PC-9 (cell line): ENCODE measurements at regions not wholly inside any gene's neighbourhood (a gene's known extent, or its start where the extent isn't known, plus 50 kb on each side); places are given as distances from the start of the nearest gene placed in this dataset.

Experiments
- BruUV-seq: library from RNA; stranded (reverse); fragments of 400-500 nt; replicated peaks from 2 replicates; lab custom pipeline; 2021; lab: Mats Ljungman, UMichigan
- CTCF ChIA-PET: fragments of 300-600 bp; sonication (Branson Sonifier 250); formaldehyde crosslinking; loops from one replicate; lab custom pipeline; 2022; ENCODE audit warnings: antibody characterized with exemption; lab: Charles Lee
- POLR2A ChIA-PET: fragments of 300-600 bp; sonication (Branson Sonifier 250); formaldehyde crosslinking; loops from one replicate; lab custom pipeline; 2022; ENCODE audit warnings: antibody characterized with exemption; ENCODE audit not compliant: unreplicated experiment; lab: Charles Lee
- DNase-seq, 2 experiments: peaks; one replicate each; pipeline versions ENCODE4 v3.0.0 to v3.0.0-alpha.2; 2015 to 2022; ENCODE audit warnings: mixed read lengths in 1 of 2
- H2AFZ ChIP-seq: fragments of 200-600 bp; sonication (generic); 2 replicates; pipeline ENCODE4 v1.8.1; 2017; ENCODE audit warnings: antibody characterized with exemption
- H3F3A ChIP-seq: fragments of 200-600 bp; sonication (generic); 2 replicates; pipeline ENCODE4 v1.8.1; 2017; ENCODE audit warnings: antibody characterized with exemption, mild to moderate bottlenecking, low read depth; ENCODE audit not compliant: insufficient read depth
- H3K27ac ChIP-seq: fragments of 200-600 bp; sonication (generic); 2 replicates; pipeline ENCODE4 v1.6.1; 2016; ENCODE audit warnings: mixed run types
- H3K27me3 ChIP-seq: fragments of 200-600 bp; sonication (generic); 2 replicates; pipeline ENCODE4 v1.6.1; 2016; ENCODE audit warnings: low read depth, mixed run types; ENCODE audit not compliant: insufficient read depth
- H3K36me3 ChIP-seq: fragments of 200-600 bp; sonication (generic); 2 replicates; pipeline ENCODE4 v1.6.1; 2016; ENCODE audit warnings: low read depth, mixed run types
- H3K4me1 ChIP-seq: fragments of 200-600 bp; sonication (generic); replicated peaks from 2 replicates; pipeline ENCODE4 v1.6.1; 2016; ENCODE audit warnings: mixed run types; ENCODE audit not compliant: insufficient read depth
- H3K4me2 ChIP-seq: fragments of 200-600 bp; sonication (generic); 2 replicates; pipeline ENCODE4 v1.6.1; 2017; ENCODE audit warnings: mixed run types
- H3K4me3 ChIP-seq: fragments of 200-600 bp; sonication (generic); 2 replicates; pipeline ENCODE4 v1.6.1; 2016; ENCODE audit warnings: mixed run types
- H3K79me2 ChIP-seq: fragments of 200-600 bp; sonication (generic); 2 replicates; pipeline ENCODE4 v1.6.1; 2017; ENCODE audit warnings: low read depth, mixed run types
- H3K9me2 ChIP-seq: fragments of 200-600 bp; sonication (generic); 2 replicates; pipeline ENCODE4 v1.8.1; 2017; ENCODE audit warnings: mild to moderate bottlenecking; ENCODE audit not compliant: insufficient read depth
- H3K9me3 ChIP-seq: fragments of 200-600 bp; sonication (generic); 2 replicates; pipeline ENCODE4 v1.8.1; 2016; ENCODE audit warnings: low read depth; ENCODE audit not compliant: insufficient read depth
- H4K20me1 ChIP-seq: fragments of 200-600 bp; sonication (generic); 2 replicates; pipeline ENCODE4 v1.8.1; 2017; ENCODE audit not compliant: insufficient read depth
- CTCF ChIP-seq: fragments of 200-600 bp; sonication (generic); conservative IDR thresholded peaks from 2 replicates; pipeline ENCODE4 v1.6.1; 2017; ENCODE audit warnings: mixed run types, antibody characterized with exemption, mild to moderate bottlenecking, moderate library complexity
- EZH2 ChIP-seq: fragments of 200-600 bp; sonication (generic); IDR thresholded peaks from 2 replicates; pipeline ENCODE4 v1.8.0; 2017; ENCODE audit warnings: antibody characterized with exemption, low read depth
- intact Hi-C: fragments of 100-400 bp; cut with micrococcal nuclease; formaldehyde crosslinking; loops from one replicate; pipeline ENCODE4 v1.10.0; 2022; ENCODE audit not compliant: unreplicated experiment

DNA sequence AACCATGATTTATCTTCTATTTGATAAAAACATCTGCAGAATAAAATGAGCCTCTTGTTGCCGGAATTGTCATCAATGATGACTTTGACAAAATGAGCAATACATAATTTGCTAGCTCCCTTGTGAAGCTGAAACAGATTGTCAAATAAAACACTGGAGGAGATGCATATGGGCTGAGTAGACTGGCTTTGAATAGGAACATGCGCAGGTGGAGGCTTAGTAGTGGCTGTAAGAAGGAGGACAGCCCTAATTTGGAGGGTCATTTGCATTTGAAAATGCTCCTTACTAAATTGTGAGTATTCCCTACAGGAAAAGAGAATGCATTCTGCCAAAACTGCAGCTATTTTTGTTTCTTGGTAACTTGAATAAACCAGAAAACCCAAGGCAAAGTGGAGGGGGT, 329.1 kb downstream of the PPARGC1A start:
- DNase-seq: no peak
- H3K79me2 ChIP-seq: no peaks in the 10 kb centered on the region
- no peaks in the 10 kb centered on the region for H3F3A ChIP-seq
- no peak overlapping the region for H3K4me2 ChIP-seq
- POLR2A ChIA-PET: no interaction called here
- no peaks in the 10 kb centered on the region for H4K20me1 ChIP-seq
- no peaks in the 10 kb centered on the region for H3K4me1 ChIP-seq
- no peak for TF ChIP-seq CTCF
- no peak for TF ChIP-seq EZH2
- no TSS peak for BruUV-seq
- H3K36me3 ChIP-seq: no peaks in the 10 kb centered on the region
- H3K27me3 ChIP-seq: no peaks in the 10 kb centered on the region
- intact Hi-C loops: no loop called here
- no peaks in the 10 kb centered on the region for H3K9me3 ChIP-seq
- CTCF ChIA-PET: interaction anchor here (0.5 kb wide), 1 partner anchor 825 kb away, joined by 3 read pairs; no protein-coding TSS in a partner anchor
- H2AFZ ChIP-seq: no peak overlapping the region
- H3K9me2 ChIP-seq: no peaks in the 10 kb centered on the region
- H3K27ac ChIP-seq: no peak overlapping the region
- H3K4me3 ChIP-seq: no peak overlapping the region

DNA sequence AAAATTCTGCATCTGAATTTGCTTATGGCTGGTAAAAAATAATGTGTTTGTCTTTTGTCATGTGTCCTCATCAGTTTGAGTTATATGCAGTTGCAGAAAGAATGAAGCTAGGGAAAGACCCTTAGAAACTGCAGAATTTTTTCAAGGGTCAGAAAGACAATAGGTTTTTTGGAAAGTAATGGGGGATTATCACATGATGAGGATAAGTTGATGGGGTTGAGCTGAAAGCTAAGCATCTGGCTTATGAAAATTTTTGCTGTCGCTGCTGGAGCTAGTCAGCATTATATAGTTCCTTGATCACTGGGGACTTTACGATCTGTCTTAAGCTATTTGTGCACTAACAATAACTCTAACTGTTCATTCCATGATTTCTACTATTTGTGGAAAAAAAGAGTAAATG, 331.7 kb downstream of the PPARGC1A start:
- Histone ChIP-seq H3F3A (no peaks in the 10 kb centered on the region), H3K4me1 (no peaks in the 10 kb centered on the region), H4K20me1 (no peaks in the 10 kb centered on the region), H3K27ac (no peak overlapping the region), H3K4me3 (no peak overlapping the region), H3K27me3 (no peaks in the 10 kb centered on the region), H2AFZ (no peak overlapping the region), H3K9me3 (no peaks in the 10 kb centered on the region), H3K4me2 (no peak overlapping the region), H3K36me3 (no peaks in the 10 kb centered on the region), H3K9me2 (no peaks in the 10 kb centered on the region), H3K79me2 (no peaks in the 10 kb centered on the region)
- CTCF ChIA-PET: no interaction called here
- TF ChIP-seq EZH2 (no peak), CTCF (no peak)
- POLR2A ChIA-PET: no interaction called here
- intact Hi-C loops: no loop called here
- no TSS peak for BruUV-seq
- no peak for DNase-seq

- no TSS peak for BruUV-seq
- no peaks in the 10 kb centered on the region for H4K20me1 ChIP-seq
- no peak overlapping the region for H3K4me3 ChIP-seq
- intact Hi-C loops: no loop called here
- H3K36me3 ChIP-seq: no peaks in the 10 kb centered on the region
- no peaks in the 10 kb centered on the region for H3K27me3 ChIP-seq
- no peaks in the 10 kb centered on the region for H3K9me3 ChIP-seq
- H3K27ac ChIP-seq: no peak overlapping the region
- no peak for DNase-seq
- no peaks in the 10 kb centered on the region for H3F3A ChIP-seq
- H3K9me2 ChIP-seq: no peaks in the 10 kb centered on the region
- CTCF ChIA-PET: no interaction called here
- TF ChIP-seq CTCF (no peak), EZH2 (no peak)
- POLR2A ChIA-PET: no interaction called here
- no peak overlapping the region for H2AFZ ChIP-seq
- no peaks in the 10 kb centered on the region for H3K4me1 ChIP-seq
- H3K4me2 ChIP-seq: no peak overlapping the region
- H3K79me2 ChIP-seq: no peaks in the 10 kb centered on the region
Measured at GRCh38 chr4:23547601-23548000, 342.2 kb downstream of the PPARGC1A start.
